Adrenal gland (tissue), 9 donors: ENCODE measurements at regions not wholly inside any gene's neighbourhood (a gene's known extent, or its start where the extent isn't known, plus 50 kb on each side); places are given as distances from the start of the nearest gene placed in this dataset.

Experiments
- DNase-seq, 7 donors: peaks; one replicate each; pipeline ENCODE4 v3.0.0-alpha.2; 2019 to 2020
- H3K27ac ChIP-seq, 5 donors: fragments of 200-600 bp; sonication (generic) in 4 of 5; 1 replicate in 3 of 5; 2 replicates in 2 of 5; pipeline versions ENCODE4 v1.5.1 to v1.8.0; 2016 to 2020; ENCODE audit warnings: mild to moderate bottlenecking in 1 of 5
- H3K27me3 ChIP-seq: fragments of 200-600 bp; 2 replicates; pipeline ENCODE4 v1.8.0; 2021
- H3K36me3 ChIP-seq, 2 donors: fragments of 200-600 bp; replicated peaks in 1 of 2; 1 replicate in 1 of 2; 2 replicates in 1 of 2; pipeline versions ENCODE4 v1.5.1 to v1.8.0; 2018 to 2022
- H3K4me1 ChIP-seq, 2 donors: fragments of 200-600 bp; replicated peaks in 1 of 2; 1 replicate in 1 of 2; 2 replicates in 1 of 2; pipeline versions ENCODE4 v1.5.1 to v1.8.0; 2018 to 2021
- H3K4me3 ChIP-seq, 4 donors: fragments of 200-600 bp; sonication (generic) in 3 of 4; one replicate each; pipeline ENCODE4 v1.5.1; 2016 to 2018
- H3K9me3 ChIP-seq, 3 donors: fragments of 200-600 bp; sonication (generic) in 1 of 3; replicated peaks in 1 of 3; 1 replicate in 2 of 3; 2 replicates in 1 of 3; pipeline versions ENCODE4 v1.5.1 to v1.8.0; 2016 to 2021
- CTCF ChIP-seq, 6 experiments: fragments of 450-650 bp in 4 of 6; fragments of 200-600 bp in 2 of 6; sonication (generic) in 1 of 6; IDR thresholded peaks; 1 replicate in 5 of 6; 2 replicates in 1 of 6; pipeline versions ENCODE4 v1.5.1 to v1.8.0; 2016 to 2021; ENCODE audit warnings: antibody characterized with exemption in 6 of 6, mild to moderate bottlenecking in 2 of 6, moderate library complexity in 1 of 6
- POLR2A ChIP-seq, 2 donors: fragments of 450-650 bp; IDR thresholded peaks; one replicate each; pipeline ENCODE4 v1.6.1; 2017; ENCODE audit warnings: antibody characterized with exemption in 2 of 2, mild to moderate bottlenecking in 2 of 2, moderate library complexity in 1 of 2
- WGBS, 4 donors: extraction: QIAGEN DNeasy Blood & Tissue Kit in 2 of 4; methylation state at CpG; one replicate each; pipeline versions ENCODE4 v1.1.5 to v1.1.7; 2013 to 2017; 5-methylcytosine and 5-hydroxymethylcytosine counted together
- intact Hi-C, 2 donors: fragments of 100-400 bp; cut with DNase I; formaldehyde crosslinking; loops; one replicate each; pipeline versions ENCODE4 v1.14.1 to v1.15.0; 2022 to 2023
- donor health status: healthy with polysubstance abuse.
- donor health status: Bipolar disorder and iron deficiency.
- donor health status: DM: yes; HTN: yes; CAD: no.
- donor health status: DM: no; HTN: no; CAD: no.
- donor health status: DM: no; HTN: no; CAD: no.

GRCh38 chr1:4175566-4176405 lies 275.7 kb upstream of the C1orf174 start:
- Histone ChIP-seq H3K27me3 (no peaks in the 10 kb centered on the region), H3K4me1 (no peaks in the 10 kb centered on the region), H3K27ac (no peak overlapping the region), H3K36me3 (no peaks in the 10 kb centered on the region), H3K4me3 (no peak overlapping the region), H3K9me3 (no peaks in the 10 kb centered on the region)
- TF ChIP-seq CTCF (IDR thresholded peaks at IDR 0.05): no peak
- TF ChIP-seq POLR2A (IDR thresholded peaks at IDR 0.05): no peak
- intact Hi-C loops: no loop called here
- 77 to 88% (median 81%) methylated on average over 10 of the region's 10 CpGs for WGBS, 4 donors
- peak in 1 of 7 donors; percentile 24 for DNase-seq

GRCh38 chr1:4176841-4177240 lies 276.8 kb upstream of the C1orf174 start:
- Histone ChIP-seq H3K36me3 (no peaks in the 10 kb centered on the region), H3K27me3 (no peaks in the 10 kb centered on the region), H3K4me1 (no peaks in the 10 kb centered on the region), H3K4me3 (no peak overlapping the region), H3K9me3 (no peaks in the 10 kb centered on the region), H3K27ac (no peak overlapping the region)
- peak in 1 of 7 donors; percentile 5 for DNase-seq
- intact Hi-C loops: no loop called here
- no peak for TF ChIP-seq POLR2A (IDR thresholded peaks at IDR 0.05)
- TF ChIP-seq CTCF (IDR thresholded peaks at IDR 0.05): no peak
- WGBS, 4 donors: 62 to 83% (median 80%) methylated on average over 2 to 3 of the region's 3 CpGs

- H3K36me3 ChIP-seq: no peaks in the 10 kb centered on the region
- no peak overlapping the region for H3K4me3 ChIP-seq
- 71 to 80% (median 75%) methylated on average over 14 to 21 of the region's 21 CpGs for WGBS, 4 donors
- DNase-seq: peak in 1 of 7 donors; percentile 15
- no peak overlapping the region for H3K27ac ChIP-seq
- no peaks in the 10 kb centered on the region for H3K27me3 ChIP-seq
- intact Hi-C loops: no loop called here
- H3K4me1 ChIP-seq: no peaks in the 10 kb centered on the region
- TF ChIP-seq POLR2A (IDR thresholded peaks at IDR 0.05) (no peak), CTCF (IDR thresholded peaks at IDR 0.05) (no peak)
- no peaks in the 10 kb centered on the region for H3K9me3 ChIP-seq
These were observed 277.5 kb upstream of the C1orf174 start for GRCh38 chr1:4177425-4178150.

GRCh38 chr1:4178501-4179113 lies 278.5 kb upstream of the C1orf174 start:
- no peaks in the 10 kb centered on the region for H3K27me3 ChIP-seq
- H3K4me3 ChIP-seq: no peak overlapping the region
- H3K27ac ChIP-seq: no peak overlapping the region
- no peaks in the 10 kb centered on the region for H3K36me3 ChIP-seq
- WGBS, 4 donors: 64 to 76% (median 67%) methylated on average over 7 to 11 of the region's 11 CpGs
- H3K9me3 ChIP-seq: no peaks in the 10 kb centered on the region
- H3K4me1 ChIP-seq: no peaks in the 10 kb centered on the region
- no peak for TF ChIP-seq CTCF (IDR thresholded peaks at IDR 0.05)
- no peak for TF ChIP-seq POLR2A (IDR thresholded peaks at IDR 0.05)
- DNase-seq: peak in 1 of 7 donors; percentile 3
- intact Hi-C loops: no loop called here
